ENCODE measurements at regions not wholly inside any gene's neighbourhood (a gene's known extent, or its start where the extent isn't known, plus 50 kb on each side); places are given as distances from the start of the nearest gene placed in this dataset.
"Not testable (repeated sequence)": the region's sequence is repeated elsewhere in the genome, so short reads cannot be mapped to it uniquely, and the experiment has no call there.

DNA sequence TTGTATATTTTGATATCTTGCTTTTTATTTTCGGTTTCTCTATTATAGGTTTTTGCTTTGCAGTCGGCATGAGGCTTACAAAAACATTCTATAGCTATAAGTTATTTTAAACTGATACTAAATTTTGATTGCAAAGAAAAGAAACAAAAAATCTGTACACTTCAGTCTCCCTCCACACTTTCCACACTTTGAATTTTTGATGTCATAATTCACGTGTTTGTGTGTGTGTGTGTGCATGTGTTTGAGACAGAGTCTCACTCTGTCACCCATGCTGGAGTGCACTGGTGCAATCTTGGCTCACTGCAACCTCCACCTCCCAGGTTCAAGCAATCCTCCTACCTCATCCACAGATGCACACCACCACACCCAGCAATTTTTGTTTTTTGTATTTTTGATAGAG is 124.9 kb downstream of the MRPS30 start:
- no peak for DNase-seq (ENCODE audit: missing footprints)
- ATAC-seq, result no peak
- intact Hi-C loops (cut with DNase I), result no loop called here

DNA sequence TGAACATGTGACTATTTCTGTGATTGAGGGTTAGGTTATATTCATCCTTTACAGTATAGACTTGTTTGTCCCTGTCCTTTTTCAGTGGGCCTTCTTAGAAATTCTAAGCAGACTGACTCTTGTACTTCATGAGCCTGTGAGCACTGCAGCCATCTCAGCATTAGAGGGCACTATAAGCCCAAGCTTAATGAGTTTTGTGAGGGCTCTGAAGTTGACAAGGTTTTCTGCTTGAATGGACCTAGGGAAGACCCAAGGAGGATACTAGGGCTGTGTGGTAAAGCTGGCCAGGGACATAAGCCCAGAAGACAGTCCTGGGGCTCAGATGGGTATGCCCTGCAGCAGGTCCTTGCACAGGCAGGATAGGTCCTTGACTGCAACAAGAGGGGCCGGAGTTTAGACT is 126.5 kb downstream of the MRPS30 start:
- DNase-seq (ENCODE audit: missing footprints) (no peak), ATAC-seq (no peak)
- intact Hi-C loops (cut with DNase I), result no loop called here

DNA sequence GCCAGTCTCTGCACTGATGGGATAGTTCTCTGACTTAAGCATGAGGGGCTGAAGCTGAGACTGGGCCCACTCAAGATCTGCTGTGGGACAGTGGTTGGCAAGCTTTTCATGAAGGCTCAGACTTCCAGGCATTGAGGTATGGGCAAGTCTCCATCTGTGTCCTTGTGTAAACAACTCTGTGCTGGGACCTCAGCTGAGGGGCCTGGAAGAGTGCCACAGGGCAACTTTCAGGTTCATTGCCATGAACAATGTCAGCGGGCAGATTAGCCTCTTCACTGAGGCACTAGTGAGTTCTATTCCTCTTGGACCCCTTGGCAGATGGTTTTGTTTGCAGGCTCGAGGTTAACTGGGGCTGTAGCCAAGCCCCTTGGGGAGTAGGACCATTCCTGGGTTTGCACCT is 127.1 kb downstream of the MRPS30 start:
- ATAC-seq (no peak), DNase-seq (ENCODE audit: missing footprints) (no peak)
- intact Hi-C loops (cut with DNase I), result no loop called here

DNA sequence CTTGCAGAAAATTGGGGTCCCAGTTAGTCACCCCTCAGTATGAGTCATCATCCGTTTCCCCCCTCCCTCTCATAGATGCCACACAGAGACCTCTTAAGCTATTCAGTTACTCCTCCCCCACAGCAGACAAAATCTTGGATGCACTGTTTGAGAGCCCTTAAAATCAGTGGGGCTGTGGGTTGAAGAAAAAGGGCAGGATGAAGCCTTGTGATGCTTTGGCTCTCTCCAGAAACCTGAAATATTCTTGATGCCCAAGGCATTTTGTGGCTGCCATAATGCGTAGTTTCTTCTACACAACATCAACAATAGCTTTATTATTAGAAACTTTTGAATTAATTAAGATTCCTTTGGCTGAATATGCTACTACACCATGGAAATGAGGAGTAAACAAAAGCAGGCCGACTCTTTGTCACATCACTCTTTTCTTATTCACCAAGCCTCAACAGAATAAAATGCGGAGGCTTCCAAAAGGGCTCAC is 133.8 kb downstream of the MRPS30 start:
- DNase-seq (ENCODE audit: missing footprints) (no peak), ATAC-seq (no peak)
- intact Hi-C loops (cut with DNase I), result no loop called here

DNA sequence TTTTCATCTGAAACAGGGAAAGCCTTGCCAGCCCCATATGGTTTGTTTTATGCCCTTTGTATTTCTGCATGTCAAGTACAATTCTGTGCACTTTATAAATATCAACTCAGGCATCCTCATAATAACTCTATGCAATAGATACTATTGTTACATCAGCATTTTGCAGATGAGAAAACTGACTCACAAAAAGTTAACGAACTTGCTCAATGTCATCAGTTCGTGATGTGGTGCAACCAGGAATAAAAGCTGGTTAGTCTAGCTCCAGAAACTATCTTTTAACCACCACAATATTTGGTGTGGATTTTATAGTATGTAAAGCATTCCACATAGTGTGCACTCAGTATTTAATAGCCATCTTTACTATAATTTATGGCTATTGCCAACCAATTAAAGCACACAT is 134.9 kb downstream of the MRPS30 start:
- DNase-seq (ENCODE audit: missing footprints), result no peak
- no peak for ATAC-seq
- intact Hi-C loops (cut with DNase I), result no loop called here

DNA sequence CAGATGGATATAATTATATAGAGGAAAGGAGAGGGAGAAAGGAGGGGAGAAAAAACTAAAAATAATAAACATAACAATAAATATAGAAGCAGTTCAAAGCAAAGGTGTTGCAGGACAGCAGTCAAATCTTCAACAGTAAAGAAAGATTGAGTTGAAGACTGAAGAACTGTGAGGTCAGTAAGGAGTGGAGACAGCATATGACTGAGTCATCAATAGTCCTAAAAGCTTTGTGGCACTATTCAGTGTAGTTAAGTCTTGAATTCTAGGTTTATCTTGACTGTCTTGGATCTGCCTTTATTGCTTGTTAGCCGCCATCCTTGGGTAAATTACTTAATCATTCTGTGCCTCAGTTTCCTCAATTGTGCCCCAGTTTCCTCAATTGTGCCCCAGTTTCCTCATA is 137.0 kb downstream of the MRPS30 start:
- intact Hi-C loops (cut with DNase I), result no loop called here
- ATAC-seq, result no peak
- no peak for DNase-seq (ENCODE audit: missing footprints)

DNA sequence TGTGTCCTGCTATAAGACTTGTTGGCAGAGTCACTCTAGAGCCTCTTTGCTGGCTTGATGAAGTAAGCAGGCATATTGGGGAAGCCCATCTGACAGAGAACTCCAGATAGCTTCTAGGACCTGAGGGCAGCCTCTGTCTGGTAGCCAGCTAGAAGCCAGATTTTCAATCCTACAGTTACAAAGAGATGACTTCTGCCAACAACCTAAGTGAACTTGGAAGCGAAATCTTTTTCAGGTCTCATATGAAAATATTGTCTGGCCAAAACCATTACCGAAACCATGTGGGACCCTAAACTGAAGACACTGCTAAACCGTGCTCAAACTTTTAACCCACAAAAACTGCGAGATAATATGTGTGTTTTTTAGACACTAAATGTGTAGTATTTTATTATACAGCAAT is 140.9 kb downstream of the MRPS30 start:
- DNase-seq (ENCODE audit: missing footprints) (no peak), ATAC-seq (no peak)
- intact Hi-C loops (cut with DNase I), result loop anchor here (5.0 kb wide), 1 partner anchor 823 kb away; no protein-coding TSS in a partner anchor

DNA sequence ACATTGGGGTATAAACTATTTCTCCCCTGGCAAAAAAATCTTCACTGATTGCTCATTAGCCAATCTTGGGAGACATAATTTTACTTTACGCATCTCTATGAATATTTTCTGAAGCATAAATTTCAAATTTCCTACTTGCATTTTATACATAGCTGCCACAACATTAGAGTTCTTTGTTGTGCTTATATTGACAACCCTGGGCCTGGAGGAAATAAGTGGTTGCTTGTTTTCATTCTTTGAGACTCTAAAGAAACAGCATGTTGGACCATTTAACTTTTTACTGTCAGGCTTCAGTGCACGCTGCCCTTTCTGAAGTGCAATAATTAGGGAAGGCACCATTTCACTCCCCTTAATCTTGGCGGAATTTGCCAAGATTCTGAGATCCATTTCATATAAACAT is 142.6 kb downstream of the MRPS30 start:
- intact Hi-C loops (cut with DNase I), result loop anchor here (5.0 kb wide), 1 partner anchor 821 kb away; no protein-coding TSS in a partner anchor
- DNase-seq (ENCODE audit: missing footprints) (no peak), ATAC-seq (no peak)

DNA sequence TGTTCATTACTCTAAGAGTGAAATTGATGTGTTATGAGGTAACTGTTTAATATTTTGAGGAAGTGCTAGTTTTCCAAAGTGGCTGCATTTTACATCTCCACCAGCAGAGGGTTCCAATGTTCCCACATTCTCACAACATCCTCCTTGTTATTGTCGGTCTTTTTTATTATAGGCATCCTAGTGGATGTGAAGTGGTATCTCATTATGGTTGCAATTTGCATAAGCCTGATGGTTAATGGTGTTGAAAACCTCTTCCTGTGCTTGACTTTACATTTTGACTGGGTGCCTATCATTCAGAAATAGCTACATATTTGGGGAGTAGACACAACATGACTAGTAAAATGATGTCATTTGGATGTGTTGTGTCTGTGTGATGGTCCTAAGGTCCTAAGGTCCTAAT is 143.6 kb downstream of the MRPS30 start:
- DNase-seq (ENCODE audit: missing footprints) (no peak), ATAC-seq (no peak)
- intact Hi-C loops (cut with DNase I), result loop anchor here (5.0 kb wide), 1 partner anchor 820 kb away; no protein-coding TSS in a partner anchor

DNA sequence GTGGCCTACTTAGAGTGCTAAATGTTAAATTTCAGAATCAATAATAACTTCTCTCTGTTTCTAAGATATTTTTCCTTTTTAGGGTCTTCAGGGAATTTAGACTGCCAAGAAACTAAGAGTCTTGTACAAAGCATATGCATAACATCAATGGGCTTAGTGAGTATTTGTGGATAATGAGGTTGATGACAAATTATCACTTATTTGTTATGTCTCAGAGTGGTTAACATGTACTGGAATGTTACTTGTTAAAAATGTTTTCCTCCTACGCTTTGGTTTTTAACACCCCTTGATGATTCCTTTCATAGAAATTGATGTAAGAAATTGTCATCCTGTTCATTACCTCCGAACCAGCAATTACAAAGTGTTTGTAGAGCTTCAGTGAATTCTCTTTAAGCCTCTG is 144.3 kb downstream of the MRPS30 start:
- DNase-seq (ENCODE audit: missing footprints), result no peak
- intact Hi-C loops (cut with DNase I), result loop anchor here (5.0 kb wide), 1 partner anchor 819 kb away; no protein-coding TSS in a partner anchor
- no peak for ATAC-seq

DNA sequence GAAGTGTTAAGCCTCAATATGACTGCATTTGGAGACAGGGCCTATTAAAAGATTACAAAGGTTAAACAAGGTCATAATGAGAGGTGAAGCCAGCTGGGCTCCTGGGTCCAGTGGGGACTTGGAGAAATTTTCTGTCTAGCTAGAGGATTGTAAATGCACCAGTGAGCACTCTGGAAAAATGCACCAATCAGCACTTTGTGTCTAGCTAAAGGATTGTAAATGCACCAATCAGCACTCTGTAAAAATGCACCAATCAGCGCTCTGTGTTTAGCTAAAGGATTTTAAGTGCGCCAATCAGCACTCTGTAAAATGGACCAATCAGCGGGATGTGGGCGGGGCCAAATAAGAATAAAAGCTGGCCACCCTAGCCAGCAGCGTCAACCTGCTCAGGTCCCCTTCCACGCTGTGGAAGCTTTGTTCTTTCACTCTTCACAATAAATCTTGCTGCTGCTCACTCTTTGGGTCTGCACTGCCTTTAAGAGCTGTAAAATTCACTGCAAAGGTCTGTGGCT is 150.3 kb downstream of the MRPS30 start:
- ATAC-seq; DNase-seq (ENCODE audit: missing footprints); intact Hi-C loops (cut with DNase I): not testable (repeated sequence)

DNA sequence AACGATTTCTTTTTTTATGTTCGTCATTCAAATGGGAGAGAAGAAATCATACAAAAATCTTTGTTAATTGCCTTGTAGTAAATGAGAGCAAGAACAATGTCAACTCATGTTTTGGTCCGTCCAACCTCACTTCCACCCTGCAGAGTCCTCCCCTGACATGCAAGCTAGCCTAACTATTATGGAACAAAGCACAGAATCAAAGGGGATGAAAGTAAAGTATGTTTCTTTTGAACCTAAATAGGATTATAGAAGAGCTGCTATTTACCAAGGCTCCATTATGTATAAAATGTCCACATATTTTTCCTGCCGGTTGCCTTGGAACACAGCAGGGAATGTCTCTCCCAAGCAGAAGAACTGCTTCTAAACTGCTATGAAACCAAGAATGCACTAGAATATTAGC is 161.1 kb downstream of the MRPS30 start:
- DNase-seq (ENCODE audit: missing footprints), result no peak
- intact Hi-C loops (cut with DNase I), result no loop called here
- no peak for ATAC-seq

DNA sequence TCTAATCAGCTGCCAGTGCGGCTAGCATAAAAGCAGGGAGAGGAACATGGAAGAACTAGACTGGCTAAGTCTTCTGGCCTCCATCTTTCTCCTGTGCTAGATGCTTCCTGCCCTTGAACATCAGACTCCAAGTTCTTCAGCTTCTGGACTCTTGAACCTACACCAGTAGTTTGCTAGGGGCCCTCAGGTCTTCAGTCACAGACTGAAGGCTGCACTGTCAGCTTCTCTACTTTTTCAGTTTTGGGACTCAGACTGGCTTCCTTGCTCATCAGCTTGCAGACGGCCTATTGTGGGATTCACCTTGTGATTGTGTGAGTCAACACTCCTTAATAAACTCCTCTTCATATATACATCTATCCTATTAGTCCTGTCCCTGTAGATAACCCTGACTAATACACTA is 162.2 kb downstream of the MRPS30 start:
- intact Hi-C loops (cut with DNase I); ATAC-seq; DNase-seq (ENCODE audit: missing footprints): not testable (repeated sequence)

DNA sequence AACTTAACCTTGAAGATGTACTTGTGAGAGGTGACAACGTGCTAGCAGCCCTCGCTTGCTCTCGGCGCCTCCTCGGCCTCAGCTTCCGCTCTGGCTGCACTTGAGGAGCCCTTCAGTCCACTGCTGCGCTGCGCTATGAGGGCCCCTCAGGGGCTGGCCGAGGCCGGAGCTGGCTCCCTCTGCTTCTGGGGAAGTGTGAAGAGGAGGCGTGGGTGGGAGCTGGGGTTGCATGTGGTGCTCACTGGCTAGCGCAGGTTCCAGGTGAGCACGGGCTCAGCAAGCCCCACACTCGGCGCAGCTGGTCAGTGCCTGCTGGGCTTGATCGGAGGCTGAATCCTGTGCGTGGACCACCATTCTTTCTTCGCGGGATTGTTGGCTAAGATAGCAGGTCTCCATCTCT is 166.1 kb downstream of the MRPS30 start:
- no peak for ATAC-seq
- intact Hi-C loops (cut with DNase I), result no loop called here
- no peak for DNase-seq (ENCODE audit: missing footprints)

DNA sequence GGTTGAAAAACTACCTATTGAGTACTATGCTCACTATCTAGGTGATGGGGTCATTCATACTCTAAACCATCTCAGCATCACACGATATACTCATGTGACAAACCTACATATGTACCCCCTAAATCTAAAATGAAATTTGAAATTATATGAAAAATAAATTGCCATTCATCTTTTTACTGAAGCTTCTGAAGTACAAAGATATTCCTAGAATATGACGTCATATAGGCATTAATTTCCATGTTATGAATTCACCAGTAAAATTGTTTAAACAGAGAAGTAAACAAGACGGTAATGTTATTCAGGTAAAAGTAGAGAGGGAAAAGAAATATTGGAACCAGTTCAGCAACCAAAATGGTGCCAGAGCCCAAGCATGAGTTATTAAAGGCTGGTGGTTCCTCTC is 173.0 kb downstream of the MRPS30 start:
- DNase-seq (ENCODE audit: missing footprints), result no peak
- intact Hi-C loops (cut with DNase I), result no loop called here
- ATAC-seq, result no peak

DNA sequence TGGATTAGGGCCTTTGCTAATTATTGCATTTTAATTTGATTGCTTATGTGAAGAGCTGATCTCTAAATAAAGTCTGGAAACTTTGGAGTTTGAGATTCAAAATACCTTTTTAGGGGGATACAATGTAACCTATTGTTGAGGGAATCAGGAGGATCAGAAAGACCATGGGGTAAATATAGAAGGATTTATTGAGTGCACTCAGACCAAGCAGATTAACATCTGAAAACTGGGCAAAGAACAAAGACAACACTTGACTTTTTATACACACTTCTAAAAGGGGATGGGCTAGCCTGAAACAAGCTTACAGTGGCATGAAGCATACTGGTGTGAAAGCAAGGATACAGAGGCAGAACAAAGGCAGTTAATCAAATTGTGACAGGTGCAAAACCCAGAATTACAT is 174.3 kb downstream of the MRPS30 start:
- intact Hi-C loops (cut with DNase I), result no loop called here
- no peak for ATAC-seq
- DNase-seq (ENCODE audit: missing footprints), result no peak

DNA sequence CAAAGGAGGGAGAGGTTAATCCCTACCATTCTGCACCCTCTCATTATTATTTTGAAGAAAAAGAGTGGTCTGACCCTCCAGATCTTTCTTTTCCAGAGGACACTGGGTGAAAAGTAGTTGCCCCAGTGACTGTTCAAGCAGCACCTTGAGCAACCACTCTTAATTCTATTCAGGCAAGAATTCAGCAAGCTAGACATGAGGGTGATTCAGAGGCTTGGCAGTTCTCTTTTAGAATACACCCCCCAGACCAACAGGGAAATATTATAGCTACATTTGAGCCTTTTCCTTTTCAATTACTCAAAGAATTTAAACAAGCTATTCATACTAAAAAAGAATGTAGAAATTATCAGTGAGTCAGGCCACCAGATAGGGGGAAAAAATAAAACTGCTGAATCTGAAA is 178.3 kb downstream of the MRPS30 start:
- DNase-seq (ENCODE audit: missing footprints) (no peak), ATAC-seq (no peak)
- intact Hi-C loops (cut with DNase I), result no loop called here

DNA sequence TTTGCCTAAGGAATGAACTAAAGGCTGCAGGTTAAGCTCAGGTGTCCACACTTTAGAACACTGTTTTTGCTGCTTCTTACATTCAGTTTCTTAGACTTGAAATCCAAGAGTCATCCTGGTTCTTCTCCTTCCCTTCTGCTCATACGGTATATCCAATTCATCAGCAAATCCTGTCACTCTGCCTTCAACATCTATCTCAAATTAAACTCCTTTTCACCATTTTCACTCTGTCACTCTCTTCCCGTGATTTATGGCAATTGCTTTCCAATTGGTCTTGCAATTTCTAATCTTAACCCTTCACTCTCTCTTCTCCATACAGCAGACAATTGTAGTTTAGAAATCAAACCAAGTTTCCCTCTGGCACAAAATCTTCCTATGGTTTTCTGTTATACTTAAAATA is 182.9 kb downstream of the MRPS30 start:
- intact Hi-C loops (cut with DNase I), result no loop called here
- DNase-seq (ENCODE audit: missing footprints), result no peak

DNA sequence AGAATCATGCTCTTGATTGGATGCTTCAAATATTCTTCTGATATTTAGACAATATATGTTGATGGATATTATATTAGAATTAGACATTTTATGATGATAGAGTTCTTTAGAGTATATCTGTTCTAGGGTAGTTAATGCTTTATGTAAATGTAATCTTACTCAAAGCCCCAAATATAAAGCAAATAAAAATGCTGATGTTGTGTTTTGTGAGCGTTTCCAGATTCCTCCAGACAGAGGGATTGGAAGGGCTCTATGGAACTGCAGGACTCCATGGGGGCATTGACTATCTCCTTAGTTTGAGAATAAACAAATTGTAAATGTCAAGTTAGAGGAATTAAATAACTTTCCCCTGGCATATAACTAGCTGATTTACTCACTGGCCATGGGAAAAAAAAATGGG is 184.5 kb downstream of the MRPS30 start:
- no peak for ATAC-seq
- intact Hi-C loops (cut with DNase I), result no loop called here

More for the DNA sequence above, 182.9 kb downstream of the MRPS30 start:
- no peak for ATAC-seq

DNA sequence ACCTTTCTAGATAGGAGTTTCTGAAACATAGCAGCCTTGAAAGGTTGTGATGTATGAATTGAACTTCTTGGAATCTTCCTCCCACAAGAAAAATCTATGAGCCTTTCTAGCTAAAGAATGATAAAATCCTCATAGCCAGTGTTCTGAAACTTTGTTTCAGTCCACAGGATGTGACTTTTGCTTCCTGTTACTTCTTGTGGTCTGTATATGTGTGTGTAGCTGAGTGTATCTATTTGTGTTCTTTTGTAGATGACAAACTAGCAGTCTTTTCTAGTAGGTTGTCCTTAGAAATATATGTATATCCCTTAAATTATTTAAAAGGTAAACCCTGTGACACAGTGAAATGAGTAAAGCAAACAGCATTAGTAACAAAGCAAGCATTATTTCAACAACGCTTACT is 188.8 kb downstream of the MRPS30 start:
- DNase-seq (ENCODE audit: missing footprints) (no peak), ATAC-seq (no peak)
- intact Hi-C loops (cut with DNase I), result no loop called here

More for the DNA sequence above, 184.5 kb downstream of the MRPS30 start:
- DNase-seq (ENCODE audit: missing footprints), result no peak

DNA sequence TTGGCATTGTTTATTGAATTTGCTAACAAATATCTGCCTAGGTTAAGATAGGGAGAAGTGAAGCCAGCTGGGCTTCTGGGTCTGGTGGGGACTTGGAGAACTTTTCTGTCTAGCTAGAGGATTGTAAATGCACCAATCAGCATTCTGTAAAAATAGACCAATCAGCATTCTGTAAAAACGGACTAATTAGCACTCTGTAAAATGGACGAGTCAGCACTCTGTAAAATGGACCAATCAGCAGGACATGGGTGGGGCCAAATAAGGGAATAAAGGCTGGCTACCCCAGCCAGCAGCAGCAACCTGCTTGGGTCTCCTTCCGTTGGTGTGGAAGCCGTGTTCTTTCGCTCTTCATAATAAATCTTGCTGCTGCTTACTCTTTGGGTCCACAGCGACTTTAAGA is 198.4 kb downstream of the MRPS30 start:
- intact Hi-C loops (cut with DNase I); ATAC-seq; DNase-seq (ENCODE audit: missing footprints): not testable (repeated sequence)
